Fibroblast of the aortic adventitia (primary cell): ENCODE measurements at regions not wholly inside any gene's neighbourhood (a gene's known extent, or its start where the extent isn't known, plus 50 kb on each side); places are given as distances from the start of the nearest gene placed in this dataset.

ENCODE experiments used
- DNase-seq: peaks from one replicate; pipeline ENCODE4 v3.0.0-alpha.2; 2010; ENCODE audit warnings: low read depth
- H3K4me3 ChIP-seq: 2 replicates; pipeline ENCODE4 v1.5.1; 2011; ENCODE audit warnings: low read depth, mild to moderate bottlenecking, control low read depth, low read length, moderate library complexity
- CTCF ChIP-seq: IDR thresholded peaks from 2 replicates; pipeline ENCODE4 v1.5.1; 2011; ENCODE audit warnings: mild to moderate bottlenecking, low read length, control low read depth, inconsistent platforms; ENCODE audit not compliant: insufficient read depth

- TF ChIP-seq CTCF = no peak
These were observed 323.8 kb upstream of the DCN start for GRCh38 chr12:91506452-91506851.

GRCh38 chr12:91505006-91505405 is 322.4 kb upstream of the DCN start:
- no peak overlapping the region for H3K4me3 ChIP-seq
- DNase-seq = peak; percentile 4
- TF ChIP-seq CTCF = no peak

More at GRCh38 chr12:91506452-91506851, 323.8 kb upstream of the DCN start:
- DNase-seq = peak; percentile 5
- no peak overlapping the region for H3K4me3 ChIP-seq

DNA sequence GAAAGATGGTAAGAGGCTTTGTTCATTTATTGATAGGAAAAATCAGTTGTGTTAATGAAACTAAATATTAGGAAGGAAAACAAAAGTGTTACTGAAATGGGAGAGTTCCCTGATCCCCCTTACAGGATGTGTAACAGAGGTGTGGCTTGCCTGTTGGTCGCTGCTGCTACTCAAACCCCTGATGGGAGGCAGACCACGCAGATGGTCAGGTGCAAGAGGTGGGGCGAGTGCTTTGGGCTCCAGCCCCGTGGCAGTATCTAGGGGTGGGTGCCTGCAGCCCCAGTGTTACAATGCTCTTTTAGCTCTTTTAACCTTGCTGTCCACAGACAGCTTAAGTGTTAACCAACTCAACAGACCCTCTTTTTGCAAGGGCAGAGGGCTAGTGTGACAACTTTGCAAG is 319.6 kb upstream of the DCN start:
- TF ChIP-seq CTCF = no peak
- DNase-seq = no peak
- no peak overlapping the region for H3K4me3 ChIP-seq

DNA sequence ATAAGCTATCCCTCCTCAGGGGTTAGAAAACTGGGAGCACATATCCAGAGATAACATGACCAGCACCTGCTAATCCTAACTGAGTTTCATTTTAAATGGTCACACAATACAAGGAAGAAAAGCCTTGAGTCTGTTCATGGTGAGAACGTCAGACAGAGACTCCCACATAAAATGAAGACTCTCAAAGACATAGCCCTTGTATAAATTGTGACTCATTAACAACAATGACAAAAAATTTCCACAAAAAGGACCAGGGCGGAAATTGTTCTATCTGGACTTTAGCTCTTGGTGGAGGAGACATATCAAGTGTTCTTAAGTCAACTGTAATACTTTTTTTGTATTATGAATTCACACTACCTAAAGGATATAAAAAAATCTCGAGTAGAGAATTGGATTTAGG is 313.7 kb upstream of the DCN start:
- DNase-seq = no peak
- no peak for TF ChIP-seq CTCF

DNA sequence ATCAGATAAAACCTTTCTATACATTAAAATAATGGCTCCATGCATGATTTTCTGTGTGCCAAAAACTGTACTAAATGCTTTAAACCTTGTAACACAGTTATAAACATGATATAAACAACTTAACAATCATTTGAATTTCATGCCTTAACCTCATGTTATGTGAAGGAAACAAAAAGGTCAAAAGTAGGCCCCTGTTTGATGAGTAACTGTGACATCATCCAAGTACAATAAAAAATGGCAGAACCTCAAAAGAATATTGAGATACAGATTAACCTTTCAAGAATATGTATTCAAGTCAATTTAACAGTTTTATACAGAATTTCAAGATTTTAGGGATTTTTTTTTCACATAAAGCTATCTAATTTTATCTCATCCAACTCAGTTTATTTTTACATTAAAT is 310.7 kb upstream of the DCN start:
- no peak overlapping the region for H3K4me3 ChIP-seq
- no peak for DNase-seq
- no peak for TF ChIP-seq CTCF

More for the DNA sequence above, 313.7 kb upstream of the DCN start:
- no peak overlapping the region for H3K4me3 ChIP-seq

DNA sequence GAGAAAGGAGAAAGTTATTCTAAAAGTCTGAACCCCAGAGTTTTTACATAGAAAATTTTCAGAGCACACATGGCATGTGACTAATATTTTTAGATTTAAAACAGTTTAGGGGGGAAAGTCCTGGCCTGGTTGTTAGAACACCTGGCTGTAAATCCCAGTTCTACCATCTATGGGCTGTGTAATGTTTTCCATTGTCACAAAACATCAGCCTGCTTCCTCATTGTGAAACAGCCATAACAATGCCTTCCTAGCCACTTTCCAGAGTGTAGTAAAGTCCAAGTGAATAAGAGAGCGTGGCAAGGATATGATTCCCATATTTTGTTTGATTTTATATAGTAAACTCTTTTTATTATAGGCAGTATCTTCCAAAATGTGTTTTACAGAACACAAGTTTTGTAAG is 310.0 kb upstream of the DCN start:
- no peak for TF ChIP-seq CTCF
- no peak for DNase-seq

DNA sequence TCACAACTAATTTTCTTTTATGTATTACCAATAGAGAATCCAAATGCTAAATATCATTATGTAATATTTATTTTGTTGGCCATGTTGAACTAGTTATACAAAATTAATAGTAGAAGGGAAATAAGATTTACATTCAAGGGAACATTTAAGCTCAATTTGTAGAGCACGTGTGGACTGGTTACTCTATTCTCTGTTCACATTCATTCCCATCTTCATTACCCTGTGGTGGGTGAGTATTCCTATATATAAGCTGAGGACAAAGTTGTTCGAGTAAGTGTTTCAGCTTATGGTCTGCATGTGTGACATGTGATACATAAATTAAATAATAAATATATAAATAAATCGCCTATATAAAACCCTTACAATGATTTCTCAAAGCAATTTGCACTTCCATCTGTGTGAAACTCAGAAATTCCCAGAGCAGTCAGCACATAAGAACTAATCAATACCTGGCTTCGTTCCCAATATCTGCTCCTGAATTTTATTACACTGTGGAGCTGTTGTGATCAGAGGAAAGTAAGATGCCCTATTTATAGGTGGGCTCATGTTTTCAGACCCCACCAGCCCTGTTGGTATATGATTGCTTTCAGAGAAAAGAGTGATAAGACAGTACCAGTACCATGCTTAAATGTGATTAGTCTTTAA is 308.2 kb upstream of the DCN start:
- no peak for DNase-seq
- no peak overlapping the region for H3K4me3 ChIP-seq
- no peak for TF ChIP-seq CTCF

More for the DNA sequence above, 310.0 kb upstream of the DCN start:
- no peak overlapping the region for H3K4me3 ChIP-seq
